Omental fat pad (tissue), 3 donors: ENCODE measurements at regions not wholly inside any gene's neighbourhood (a gene's known extent, or its start where the extent isn't known, plus 50 kb on each side); places are given as distances from the start of the nearest gene placed in this dataset.

Experiments used
- ATAC-seq: fragments of 150-250 bp; one replicate; pipeline ENCODE4 v1.9.1; 2016; ENCODE audit warnings: mild to moderate bottlenecking, moderate library complexity; ENCODE audit not compliant: low FRiP score
- DNase-seq: peaks from one replicate; pipeline ENCODE4 v3.0.0-alpha.2; 2019; ENCODE audit warnings: low spot score
- CTCF ChIP-seq, 3 donors: fragments of 450-650 bp; IDR thresholded peaks; one replicate each; pipeline ENCODE4 v1.5.1; 2016 to 2017; ENCODE audit warnings: antibody characterized with exemption in 3 of 3, mild to moderate bottlenecking in 3 of 3, moderate library complexity in 2 of 3

GRCh38 chr17:77829843-77830799 lies 128.4 kb upstream of the TNRC6C start:
- ATAC-seq (peak; percentile 82), DNase-seq (peak; percentile 52)
- no peak for TF ChIP-seq CTCF (IDR thresholded peaks at IDR 0.05)

- no peak for TF ChIP-seq CTCF (IDR thresholded peaks at IDR 0.05)
- ATAC-seq (no peak), DNase-seq (peak; percentile 8)
These were observed 127.6 kb upstream of the TNRC6C start for GRCh38 chr17:77830816-77831473.

GRCh38 chr17:77831474-77832179 lies 126.9 kb upstream of the TNRC6C start:
- no peak for TF ChIP-seq CTCF (IDR thresholded peaks at IDR 0.05)
- peak; percentile 17 for DNase-seq
- no peak for ATAC-seq

DNA sequence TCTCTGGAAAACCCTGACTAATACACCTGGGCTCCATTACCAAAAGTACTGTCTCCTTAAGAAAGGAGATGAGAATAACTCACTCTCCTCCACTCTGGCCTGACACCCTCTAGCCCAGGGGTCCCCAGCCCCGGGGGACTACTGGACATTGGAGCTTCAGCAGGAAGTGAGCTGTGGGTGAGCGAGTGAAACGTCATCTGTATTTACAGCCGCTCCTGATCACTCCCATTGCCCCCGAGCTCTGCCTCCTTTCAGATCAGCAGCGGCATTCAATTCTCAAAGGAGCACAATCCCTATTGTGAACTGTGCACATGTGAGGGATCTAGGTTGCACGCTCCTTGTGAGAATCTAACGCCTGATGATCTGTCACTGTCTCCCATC lies 126.3 kb upstream of the TNRC6C start:
- DNase-seq: peak; percentile 7
- no peak for ATAC-seq
- TF ChIP-seq CTCF (IDR thresholded peaks at IDR 0.05): no peak

GRCh38 chr17:77833769-77834168 lies 124.7 kb upstream of the TNRC6C start:
- DNase-seq: no peak

More at GRCh38 chr17:77833769-77834168, 124.7 kb upstream of the TNRC6C start:
- no peak for TF ChIP-seq CTCF (IDR thresholded peaks at IDR 0.05)
- no peak for ATAC-seq
